ENCODE measurements at regions not wholly inside any gene's neighbourhood (a gene's known extent, or its start where the extent isn't known, plus 50 kb on each side); places are given as distances from the start of the nearest gene placed in this dataset.
"Not testable (repeated sequence)": the region's sequence is repeated elsewhere in the genome, so short reads cannot be mapped to it uniquely, and the experiment has no call there.

GRCh38 chr5:136621743-136622142 lies 256.4 kb upstream of the TRPC7 start:
- no peak for DNase-seq (ENCODE audit: low spot score)

DNA sequence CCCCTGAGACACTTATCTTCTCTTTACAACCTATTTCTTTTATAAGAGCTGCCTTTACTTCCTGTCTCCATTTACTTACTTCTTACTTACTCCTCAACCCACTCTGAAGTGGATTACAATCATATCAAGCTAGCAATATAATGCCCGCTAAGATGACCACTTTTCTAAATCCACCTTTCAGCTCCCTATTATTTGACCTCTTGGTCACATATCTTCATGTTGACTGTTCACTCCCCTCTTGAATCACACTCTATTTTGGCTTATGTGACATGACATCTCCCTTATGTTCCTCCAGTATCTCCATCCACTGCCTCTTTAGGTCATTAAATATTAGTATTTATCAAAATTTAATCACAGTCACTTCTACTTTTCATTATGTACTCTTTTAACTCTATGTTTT lies 255.3 kb upstream of the TRPC7 start:
- DNase-seq (ENCODE audit: low spot score) = no peak

GRCh38 chr5:136620016-136620419 lies 254.7 kb upstream of the TRPC7 start:
- DNase-seq (ENCODE audit: low spot score) = no peak

- no peak for DNase-seq (ENCODE audit: low spot score)
These were observed 254.2 kb upstream of the TRPC7 start for GRCh38 chr5:136619556-136619955.

- no peak for DNase-seq (ENCODE audit: low spot score)
These were observed 250.1 kb upstream of the TRPC7 start for GRCh38 chr5:136615251-136616119.

DNA sequence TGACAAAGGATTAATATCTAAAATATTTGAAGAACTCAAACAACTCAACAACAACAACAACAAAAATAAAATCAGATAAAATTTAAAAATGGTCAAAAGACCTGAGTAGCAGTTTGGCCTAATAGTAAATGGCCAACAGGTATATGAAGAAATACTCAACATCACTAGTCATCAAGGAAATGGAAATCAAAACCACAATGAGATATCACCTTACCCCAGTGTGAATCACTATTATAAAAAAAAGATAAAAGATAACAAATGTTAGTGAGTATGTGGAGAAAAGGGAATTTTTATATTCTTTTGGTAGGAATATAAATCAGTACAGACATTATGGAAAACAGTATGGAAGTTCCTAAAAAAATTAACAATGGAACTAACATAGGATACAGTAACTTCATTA lies 247.9 kb upstream of the TRPC7 start:
- no peak for DNase-seq (ENCODE audit: low spot score)

GRCh38 chr5:136605638-136606037 lies 240.3 kb upstream of the TRPC7 start:
- no peak for DNase-seq (ENCODE audit: low spot score)

- no peak for DNase-seq (ENCODE audit: low spot score)
These were observed 235.0 kb upstream of the TRPC7 start for GRCh38 chr5:136600306-136600705.

- DNase-seq (ENCODE audit: low spot score) = no peak
These were observed 233.6 kb upstream of the TRPC7 start for GRCh38 chr5:136598802-136599404.

DNA sequence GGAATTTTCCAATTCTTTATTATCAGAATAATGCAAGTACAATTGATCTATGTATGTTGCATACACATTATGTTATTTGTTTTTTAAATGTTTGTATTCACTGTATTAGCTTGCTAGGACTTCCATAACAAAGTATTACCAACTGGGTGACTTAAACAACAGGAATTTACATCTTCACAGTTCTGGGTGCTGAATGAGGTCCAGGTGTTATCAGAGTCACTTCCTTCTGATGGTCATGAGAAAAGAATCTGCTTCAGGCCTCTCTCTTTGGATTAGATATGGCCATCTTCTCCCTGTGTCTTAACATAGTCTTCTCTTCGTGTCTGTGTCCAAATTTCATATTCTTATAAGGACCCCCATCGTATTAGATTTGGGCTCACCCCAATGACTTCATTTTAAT lies 229.1 kb upstream of the TRPC7 start:
- no peak for DNase-seq (ENCODE audit: low spot score)

DNA sequence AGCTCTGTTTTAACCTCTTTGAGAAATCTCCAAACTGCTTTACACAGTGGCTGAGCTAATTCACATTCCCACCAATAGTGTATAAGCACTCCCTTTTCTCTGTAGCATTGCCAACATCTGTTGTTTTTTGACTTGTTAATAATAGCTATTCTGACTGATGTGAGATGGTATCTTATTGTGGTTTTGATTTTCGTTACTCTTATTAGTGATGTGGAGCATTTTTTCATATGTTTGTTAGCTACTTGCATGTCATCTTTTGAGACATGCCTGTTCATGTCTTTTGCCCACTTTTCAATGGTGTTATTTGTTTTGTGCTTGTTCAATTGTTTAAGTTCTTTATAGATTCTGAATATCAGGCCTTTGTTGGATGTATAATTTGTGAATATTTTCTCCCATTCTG lies 225.2 kb upstream of the TRPC7 start:
- DNase-seq (ENCODE audit: low spot score) = no peak

DNA sequence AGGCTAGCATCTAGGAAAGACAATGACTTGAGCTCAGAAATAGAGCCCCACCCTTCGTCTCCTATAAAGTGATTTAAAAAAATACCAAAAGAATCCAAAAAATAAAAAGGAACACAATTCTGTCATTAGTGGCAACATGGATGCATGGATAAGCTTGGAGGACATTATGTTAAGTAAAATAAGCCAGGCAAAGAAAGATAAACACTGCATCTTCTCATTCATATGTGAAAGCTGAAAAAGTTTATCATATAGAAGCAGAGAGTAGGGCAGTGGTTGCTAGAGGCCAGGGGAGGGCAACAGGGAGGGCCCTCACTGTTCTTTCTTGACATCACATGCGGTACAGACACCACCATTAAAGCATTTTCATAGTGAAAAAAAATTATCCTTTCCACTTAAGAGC lies 220.9 kb upstream of the TRPC7 start:
- DNase-seq (ENCODE audit: low spot score) = no peak

DNA sequence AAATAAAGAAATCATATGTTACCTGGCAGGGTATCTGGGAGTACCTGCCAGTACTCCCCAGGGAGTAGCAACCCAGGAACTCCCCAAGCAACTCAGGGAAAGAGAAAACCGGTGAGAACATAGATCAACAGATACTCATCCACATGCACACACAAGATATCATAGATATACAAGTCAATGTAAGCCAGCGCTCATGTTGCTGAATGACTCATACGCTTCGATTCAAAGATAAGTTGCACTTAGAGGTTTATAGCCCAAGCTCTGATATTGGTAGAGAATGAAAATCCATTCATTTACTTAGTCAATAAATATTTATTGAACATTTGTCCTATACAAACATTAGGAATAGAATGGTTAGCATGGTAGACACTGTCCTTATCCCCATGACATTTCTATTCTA lies 219.1 kb upstream of the TRPC7 start:
- no peak for DNase-seq (ENCODE audit: low spot score)

DNA sequence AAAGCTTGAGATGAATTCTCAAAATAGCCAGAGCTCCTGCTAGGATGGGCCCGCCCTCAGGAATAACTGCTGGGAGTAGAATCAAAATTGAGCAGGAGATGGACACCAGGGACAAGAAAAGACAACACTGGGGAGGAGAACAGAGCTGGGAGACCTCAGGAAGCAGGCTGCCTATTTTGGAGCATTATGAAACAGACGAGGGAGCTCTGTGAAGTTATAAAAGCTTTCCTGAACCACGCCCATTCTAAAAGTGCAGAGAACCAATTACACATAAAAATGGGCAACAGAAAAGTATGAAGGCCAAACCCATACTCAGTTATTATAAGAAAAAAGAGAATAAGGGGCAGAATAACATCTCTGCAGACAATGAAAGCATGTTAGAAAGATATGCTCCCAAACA lies 213.9 kb upstream of the TRPC7 start:
- DNase-seq (ENCODE audit: low spot score) = no peak

- not testable (repeated sequence) for DNase-seq (ENCODE audit: low spot score)
These were observed 204.5 kb upstream of the TRPC7 start for GRCh38 chr5:136569875-136570274.

DNA sequence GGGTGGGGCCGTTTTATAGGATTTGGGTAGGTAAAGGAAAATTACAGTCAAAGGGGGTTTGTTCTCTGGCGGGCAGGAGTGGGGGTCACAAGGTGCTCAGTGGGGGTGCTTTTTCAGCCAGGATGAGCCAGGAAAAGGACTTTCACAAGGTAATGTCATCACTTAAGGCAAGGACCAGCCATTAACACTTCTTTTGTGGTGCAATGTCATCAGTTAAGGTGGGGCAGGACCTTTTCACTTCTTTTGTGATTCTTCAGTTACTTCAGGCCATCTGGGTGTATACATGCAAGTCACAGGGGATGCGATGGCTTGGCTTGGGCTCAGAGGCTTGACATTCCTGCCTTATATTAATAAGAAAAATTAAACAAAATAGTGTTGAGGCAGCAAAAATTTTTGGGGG lies 200.1 kb upstream of the TRPC7 start:
- DNase-seq (ENCODE audit: low spot score) = not testable (repeated sequence)

- DNase-seq (ENCODE audit: low spot score) = not testable (repeated sequence)
These were observed 199.7 kb upstream of the TRPC7 start for GRCh38 chr5:136565050-136565449.

- not testable (repeated sequence) for DNase-seq (ENCODE audit: low spot score)
These were observed 199.1 kb upstream of the TRPC7 start for GRCh38 chr5:136564431-136564830.

- DNase-seq (ENCODE audit: low spot score) = no peak
These were observed 198.1 kb upstream of the TRPC7 start for GRCh38 chr5:136563489-136563888.

DNA sequence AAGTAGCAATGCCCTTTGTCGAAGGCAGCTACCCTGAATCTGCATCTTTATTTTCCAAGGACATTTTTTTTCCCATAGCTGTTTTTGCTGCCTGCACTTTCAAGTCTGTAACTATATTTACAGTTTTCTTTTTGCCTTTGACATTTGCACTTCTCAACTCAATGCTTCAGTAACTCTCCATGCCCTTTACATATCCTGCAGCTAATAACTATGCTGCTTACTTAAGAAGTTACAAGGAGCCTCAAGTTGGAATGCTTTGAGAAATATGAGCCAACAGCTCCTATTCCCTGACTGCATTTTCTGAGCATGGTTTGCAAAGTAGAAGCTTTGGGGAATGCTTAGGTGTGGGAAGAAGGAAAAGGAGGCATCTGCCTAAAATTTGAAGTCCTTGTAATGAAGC lies 194.8 kb upstream of the TRPC7 start:
- DNase-seq (ENCODE audit: low spot score) = no peak

GRCh38 chr5:136559651-136560050 lies 194.3 kb upstream of the TRPC7 start:
- no peak for DNase-seq (ENCODE audit: low spot score)

- DNase-seq (ENCODE audit: low spot score) = not testable (repeated sequence)
These were observed 181.8 kb upstream of the TRPC7 start for GRCh38 chr5:136547096-136547495.

DNA sequence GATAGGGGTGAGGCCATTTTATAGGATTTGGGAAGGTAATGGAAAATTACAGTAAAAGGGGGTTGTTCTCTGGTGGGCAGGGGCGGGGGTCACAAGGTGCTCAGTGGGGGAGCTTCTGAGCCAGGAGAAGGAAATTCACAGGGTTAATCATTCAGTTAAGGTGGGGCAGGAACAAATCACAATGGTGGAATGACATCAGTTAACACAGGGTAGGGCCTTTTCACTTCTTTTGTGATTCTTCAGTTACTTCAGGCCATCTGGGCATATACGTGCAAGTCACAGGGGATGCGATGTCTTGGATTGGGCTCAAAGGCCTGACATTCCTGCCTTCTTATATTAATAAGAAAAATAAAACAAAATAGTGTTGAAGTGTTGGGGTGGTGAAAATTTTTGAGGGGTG lies 181.1 kb upstream of the TRPC7 start:
- DNase-seq (ENCODE audit: low spot score) = not testable (repeated sequence)

- DNase-seq (ENCODE audit: low spot score) = not testable (repeated sequence)
These were observed 179.7 kb upstream of the TRPC7 start for GRCh38 chr5:136545031-136545430.

All from Ammon's horn (tissue), 1 donor.